Parathyroid adenoma (tissue), 2 donors: ENCODE measurements at regions not wholly inside any gene's neighbourhood (a gene's known extent, or its start where the extent isn't known, plus 50 kb on each side); places are given as distances from the start of the nearest gene placed in this dataset.

Source experiments
- H2AFZ ChIP-seq: fragments of 300-600 bp; sonication (generic); one replicate; pipeline ENCODE4 v1.7.0; 2017; ENCODE audit warnings: antibody characterized with exemption, mild to moderate bottlenecking
- H3K27ac ChIP-seq: fragments of 300-600 bp; sonication (generic); one replicate; pipeline ENCODE4 v1.7.0; 2017
- H3K27me3 ChIP-seq: fragments of 300-600 bp; sonication (generic); one replicate; pipeline ENCODE4 v1.7.0; 2017; ENCODE audit warnings: low read length; ENCODE audit not compliant: control insufficient read depth, insufficient read depth
- H3K36me3 ChIP-seq: fragments of 300-600 bp; sonication (generic); one replicate; pipeline ENCODE4 v1.7.0; 2017; ENCODE audit warnings: low read length; ENCODE audit not compliant: control insufficient read depth, insufficient read depth
- H3K4me1 ChIP-seq: fragments of 300-600 bp; sonication (generic); one replicate; pipeline ENCODE4 v1.7.0; 2017; ENCODE audit warnings: control low read depth
- H3K4me2 ChIP-seq: fragments of 300-600 bp; sonication (generic); one replicate; pipeline ENCODE4 v1.7.0; 2017; ENCODE audit warnings: low read length
- H3K4me3 ChIP-seq: fragments of 300-600 bp; sonication (generic); one replicate; pipeline ENCODE4 v1.7.0; 2017; ENCODE audit warnings: low read depth, low read length
- H3K79me2 ChIP-seq: fragments of 300-600 bp; sonication (generic); one replicate; pipeline ENCODE4 v1.7.0; 2017; ENCODE audit warnings: control low read depth
- H3K9ac ChIP-seq: fragments of 300-600 bp; sonication (generic); one replicate; pipeline ENCODE4 v1.7.0; 2017; ENCODE audit warnings: mild to moderate bottlenecking
- H3K9me3 ChIP-seq: fragments of 300-600 bp; sonication (generic); one replicate; pipeline ENCODE4 v1.7.0; 2017; ENCODE audit warnings: low read length; ENCODE audit not compliant: control insufficient read depth
- CTCF ChIP-seq: fragments of 300-600 bp; sonication (generic); IDR thresholded peaks from one replicate; pipeline ENCODE4 v1.7.0; 2017; ENCODE audit warnings: antibody characterized with exemption, mild to moderate bottlenecking
- donor health status: primary hyperparathyroidism.

GRCh38 chr1:30447701-30448100, 275.7 kb downstream of the MATN1 start:
- Histone ChIP-seq H2AFZ (no peak overlapping the region), H3K36me3 (no peaks in the 10 kb centered on the region), H3K79me2 (no peaks in the 10 kb centered on the region), H3K27ac (no peak overlapping the region), H3K9ac (no peak overlapping the region), H3K4me2 (no peak overlapping the region), H3K4me1 (no peaks in the 10 kb centered on the region), H3K27me3 (no peaks in the 10 kb centered on the region), H3K4me3 (no peak overlapping the region), H3K9me3 (no peaks in the 10 kb centered on the region)
- no peak for TF ChIP-seq CTCF

GRCh38 chr1:30447080-30447479, 276.3 kb downstream of the MATN1 start:
- no peak overlapping the region for H2AFZ ChIP-seq
- no peak overlapping the region for H3K4me3 ChIP-seq
- TF ChIP-seq CTCF = no peak
- no peak overlapping the region for H3K27ac ChIP-seq
- no peaks in the 10 kb centered on the region for H3K9me3 ChIP-seq
- H3K4me2 ChIP-seq = no peak overlapping the region
- no peaks in the 10 kb centered on the region for H3K36me3 ChIP-seq
- H3K4me1 ChIP-seq = no peaks in the 10 kb centered on the region
- no peaks in the 10 kb centered on the region for H3K79me2 ChIP-seq
- no peaks in the 10 kb centered on the region for H3K27me3 ChIP-seq
- no peak overlapping the region for H3K9ac ChIP-seq

- no peak for TF ChIP-seq CTCF
Measured at GRCh38 chr1:30446508-30446907, 276.9 kb downstream of the MATN1 start.

GRCh38 chr1:30446095-30446494, 277.3 kb downstream of the MATN1 start:
- Histone ChIP-seq H3K4me2 (no peak overlapping the region), H2AFZ (no peak overlapping the region), H3K4me3 (no peak overlapping the region), H3K27me3 (no peaks in the 10 kb centered on the region), H3K36me3 (no peaks in the 10 kb centered on the region), H3K9me3 (no peaks in the 10 kb centered on the region), H3K9ac (no peak overlapping the region), H3K79me2 (no peaks in the 10 kb centered on the region), H3K4me1 (no peaks in the 10 kb centered on the region), H3K27ac (no peak overlapping the region)
- no peak for TF ChIP-seq CTCF

More at GRCh38 chr1:30446508-30446907, 276.9 kb downstream of the MATN1 start:
- Histone ChIP-seq H3K79me2 (no peaks in the 10 kb centered on the region), H3K4me1 (no peaks in the 10 kb centered on the region), H3K27me3 (no peaks in the 10 kb centered on the region), H3K36me3 (no peaks in the 10 kb centered on the region), H3K4me3 (no peak overlapping the region), H3K9me3 (no peaks in the 10 kb centered on the region), H3K27ac (no peak overlapping the region), H3K4me2 (no peak overlapping the region), H2AFZ (no peak overlapping the region), H3K9ac (no peak overlapping the region)

- TF ChIP-seq CTCF = no peak
- H3K27me3 ChIP-seq = no peaks in the 10 kb centered on the region
- no peak overlapping the region for H3K4me2 ChIP-seq
- H3K27ac ChIP-seq = no peak overlapping the region
- no peaks in the 10 kb centered on the region for H3K36me3 ChIP-seq
- no peak overlapping the region for H3K9ac ChIP-seq
- H2AFZ ChIP-seq = no peak overlapping the region
- H3K79me2 ChIP-seq = no peaks in the 10 kb centered on the region
- no peak overlapping the region for H3K4me3 ChIP-seq
- H3K4me1 ChIP-seq = no peaks in the 10 kb centered on the region
- H3K9me3 ChIP-seq = no peaks in the 10 kb centered on the region
Measured at GRCh38 chr1:30445449-30445848, 277.9 kb downstream of the MATN1 start.
